Renal cortex interstitium (tissue), 11 donors: ENCODE measurements at regions not wholly inside any gene's neighbourhood (a gene's known extent, or its start where the extent isn't known, plus 50 kb on each side); places are given as distances from the start of the nearest gene placed in this dataset.
A peak's percentile ranks its signal among the peaks of the same experiment; 100 is the strongest.

Experiments used
- DNase-seq, 11 donors: peaks; one replicate each; pipeline ENCODE4 v3.0.0-alpha.2; 2013; ENCODE audit warnings: low read depth in 9 of 11, low spot score in 4 of 11; ENCODE audit errors: extremely low read depth in 1 of 11

GRCh38 chr3:127464642-127465041, 125.9 kb downstream of the TPRA1 start:
- no peak for DNase-seq

DNA sequence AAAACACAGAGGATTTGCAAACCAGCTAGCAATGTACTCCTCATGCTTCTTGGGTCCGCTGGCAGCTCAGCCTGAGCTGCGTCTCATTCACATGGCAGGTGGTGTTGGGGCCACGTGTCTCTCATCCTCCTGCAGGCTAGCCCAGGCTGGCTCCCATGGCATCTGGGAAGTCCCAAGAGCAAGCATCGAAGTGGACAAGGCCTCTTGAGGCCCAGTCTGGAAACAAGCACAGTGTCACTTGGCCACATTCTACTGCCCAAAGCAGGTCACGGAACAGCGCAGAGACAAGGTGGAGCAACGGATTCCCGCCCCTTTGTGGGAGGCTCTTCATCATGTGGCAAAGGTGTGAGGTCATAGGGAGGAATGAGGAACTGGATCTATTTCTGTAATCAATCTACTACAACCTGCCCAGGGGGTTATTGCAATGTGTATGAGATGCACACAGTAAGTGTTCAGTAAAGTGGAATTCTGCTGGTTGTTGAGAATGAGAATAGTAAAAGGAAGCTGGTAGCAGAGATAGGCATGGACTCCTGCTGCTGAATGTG, 128.3 kb downstream of the TPRA1 start:
- DNase-seq: no peak

DNA sequence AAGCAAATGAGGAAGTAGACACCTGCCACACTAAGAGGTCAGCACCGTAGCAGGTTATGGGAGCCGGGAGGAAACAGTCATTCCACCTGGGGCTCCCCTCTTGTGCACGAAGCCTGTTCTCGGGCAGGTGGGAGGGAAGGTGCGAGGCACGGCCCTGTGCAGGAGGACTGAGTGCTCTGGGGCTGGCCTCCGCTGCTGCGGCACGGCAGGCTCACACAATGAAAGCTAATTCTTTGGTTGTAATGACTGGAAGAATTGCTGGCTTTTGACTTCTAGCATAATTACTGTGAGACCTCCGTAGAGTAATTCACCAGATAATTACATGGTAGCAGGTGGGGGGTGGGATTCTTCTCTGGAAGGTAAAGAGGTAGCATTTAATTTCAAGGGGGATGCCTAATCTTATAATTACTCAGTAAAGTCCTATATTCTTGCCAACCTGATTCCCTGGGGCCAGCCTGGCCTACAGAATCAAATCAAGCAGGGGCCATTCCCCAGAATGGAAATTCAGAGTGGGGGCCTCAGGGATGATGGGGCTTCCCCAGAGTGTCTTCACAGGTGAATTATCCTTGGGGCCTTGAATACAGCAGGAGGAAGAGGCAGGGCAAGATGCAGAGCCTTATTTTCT, 129.1 kb downstream of the TPRA1 start:
- no peak for DNase-seq

GRCh38 chr3:127459891-127460290, 130.6 kb downstream of the TPRA1 start:
- DNase-seq: no peak

DNA sequence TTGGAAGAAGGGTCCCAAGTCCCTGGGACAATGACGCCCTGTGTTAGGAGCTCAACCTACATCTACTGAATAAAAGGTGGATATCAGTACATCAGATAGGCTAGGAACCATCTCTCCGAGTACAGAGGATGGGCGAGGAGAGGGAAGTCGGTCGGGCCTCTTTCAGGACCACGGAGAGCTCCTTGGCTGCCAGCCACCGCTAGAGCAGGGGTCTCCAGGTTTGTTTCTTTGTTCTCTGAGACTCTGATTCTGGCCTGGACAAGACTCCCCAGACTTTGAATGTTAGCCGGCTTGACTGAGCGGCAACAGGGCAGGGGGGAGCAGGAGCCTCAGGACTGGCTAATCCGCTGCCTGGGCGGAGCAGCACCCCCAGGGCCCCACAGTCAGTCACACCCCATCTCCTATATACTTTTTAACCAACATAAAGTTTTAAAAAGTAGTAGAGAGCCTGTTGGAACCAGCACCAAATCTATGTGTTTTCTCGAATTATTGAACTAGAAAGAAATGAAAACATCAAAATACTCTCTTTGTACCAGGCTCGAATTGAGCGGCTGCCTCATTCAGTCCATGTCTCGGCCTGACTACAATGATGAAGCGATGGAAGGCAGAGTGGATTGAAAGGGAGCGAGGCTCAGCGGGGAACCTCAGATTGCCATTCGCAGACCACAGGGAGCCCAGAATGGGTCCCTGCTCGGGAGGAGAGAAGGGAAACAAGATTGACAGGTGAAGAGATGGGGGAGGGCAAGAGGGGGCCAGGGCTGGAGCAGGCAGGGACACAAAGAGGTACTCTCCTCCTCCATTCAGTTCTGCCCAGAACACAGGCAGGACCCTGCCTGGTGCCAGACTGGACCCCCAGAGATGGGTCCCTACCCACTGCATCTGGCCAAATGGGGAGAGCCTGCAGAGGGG, 131.6 kb downstream of the TPRA1 start:
- DNase-seq: peak; percentile 60 to 83 (median 70)

DNA sequence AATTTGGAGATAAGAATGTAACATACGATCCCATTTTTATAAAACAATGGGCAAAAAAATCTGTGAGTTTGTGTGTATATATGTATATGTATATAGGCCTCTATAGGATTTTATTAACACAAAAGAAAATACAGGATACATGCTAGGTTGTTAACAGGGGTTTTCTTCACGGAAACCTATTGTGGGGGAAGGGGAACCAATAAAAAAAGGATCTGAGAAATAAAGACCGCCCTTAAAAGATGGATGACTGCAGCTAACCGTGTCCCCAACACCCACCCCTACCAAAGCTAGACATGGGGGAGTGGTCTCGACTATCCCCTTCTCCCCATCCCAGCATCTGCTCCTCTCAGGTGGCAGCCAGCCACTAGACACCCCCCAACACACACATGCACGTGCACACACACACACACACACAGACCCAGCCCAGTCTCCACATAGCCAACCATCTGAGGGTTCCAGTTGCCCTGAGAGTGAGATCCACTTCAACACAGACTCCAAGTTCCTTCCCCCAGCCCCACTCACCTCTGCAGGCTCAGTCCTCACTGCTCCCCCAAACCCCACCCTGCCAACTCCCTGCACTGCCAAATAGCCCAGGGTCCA, 132.9 kb downstream of the TPRA1 start:
- no peak for DNase-seq

DNA sequence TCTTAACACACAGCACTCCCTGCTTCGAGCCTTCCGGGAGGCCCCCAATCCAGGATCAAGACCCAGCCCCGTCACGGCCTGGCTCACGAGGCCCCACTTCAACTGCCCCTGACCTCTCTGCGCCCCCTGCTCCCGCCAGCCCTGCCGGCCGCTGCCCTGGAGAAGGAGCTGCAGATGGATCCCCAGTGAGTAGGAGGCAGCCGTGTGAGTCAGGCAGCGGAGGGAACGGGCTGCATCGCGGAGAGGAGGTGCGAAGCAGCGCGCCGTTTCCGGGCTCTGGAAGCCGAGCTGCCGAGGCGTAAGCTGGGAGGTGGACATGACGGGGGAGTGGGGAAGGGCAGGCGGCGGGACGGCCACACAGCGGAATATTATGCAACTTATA, 133.4 kb downstream of the TPRA1 start:
- peak in 1 of 11 donors; percentile 4 for DNase-seq

- no peak for DNase-seq
These were observed 134.0 kb downstream of the TPRA1 start for GRCh38 chr3:127456471-127457093.

- peak; percentile 29 to 73 (median 52) for DNase-seq
These were observed 134.7 kb downstream of the TPRA1 start for GRCh38 chr3:127455541-127456450.

DNA sequence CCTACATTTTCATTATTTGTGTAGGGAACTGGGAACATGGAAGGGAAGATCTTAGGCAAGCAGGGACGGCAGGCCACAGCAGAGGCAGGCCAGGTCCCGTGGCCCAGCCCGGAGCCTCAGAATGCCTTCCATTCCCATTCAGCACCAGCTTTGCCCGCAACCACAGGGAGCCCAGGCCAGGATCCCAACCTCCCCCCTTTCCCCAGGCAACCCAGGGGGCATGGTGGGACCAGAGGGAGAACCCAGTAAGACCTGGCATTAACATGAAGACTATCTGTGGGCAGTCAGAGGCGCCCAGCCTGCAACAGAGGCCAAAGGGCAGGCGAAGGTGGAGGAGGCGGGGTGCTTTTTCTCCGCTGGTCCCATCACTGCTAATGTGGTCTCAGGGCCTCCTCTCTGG, 135.6 kb downstream of the TPRA1 start:
- no peak for DNase-seq

DNA sequence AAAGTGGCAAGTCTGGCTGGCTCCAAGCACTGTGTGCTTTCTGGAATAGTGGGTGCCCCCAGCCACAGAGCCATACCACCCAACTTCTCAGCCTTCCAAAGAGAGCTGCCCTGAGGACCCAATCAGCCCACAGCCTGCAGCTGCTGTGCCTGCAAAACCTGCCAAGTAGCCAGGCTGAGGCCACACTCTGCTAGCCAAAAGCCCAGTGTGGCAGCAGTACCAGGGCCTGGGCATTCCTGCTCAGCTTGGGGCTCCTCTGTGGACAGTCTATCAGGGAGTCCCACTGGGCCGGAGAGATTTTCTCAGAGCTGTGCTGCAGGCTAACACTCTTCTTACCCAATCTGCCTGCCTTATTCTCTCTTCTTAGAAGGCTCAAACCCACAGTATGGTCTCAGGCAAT, 136.5 kb downstream of the TPRA1 start:
- no peak for DNase-seq

- no peak for DNase-seq
These were observed 138.2 kb downstream of the TPRA1 start for GRCh38 chr3:127452321-127452821.

DNA sequence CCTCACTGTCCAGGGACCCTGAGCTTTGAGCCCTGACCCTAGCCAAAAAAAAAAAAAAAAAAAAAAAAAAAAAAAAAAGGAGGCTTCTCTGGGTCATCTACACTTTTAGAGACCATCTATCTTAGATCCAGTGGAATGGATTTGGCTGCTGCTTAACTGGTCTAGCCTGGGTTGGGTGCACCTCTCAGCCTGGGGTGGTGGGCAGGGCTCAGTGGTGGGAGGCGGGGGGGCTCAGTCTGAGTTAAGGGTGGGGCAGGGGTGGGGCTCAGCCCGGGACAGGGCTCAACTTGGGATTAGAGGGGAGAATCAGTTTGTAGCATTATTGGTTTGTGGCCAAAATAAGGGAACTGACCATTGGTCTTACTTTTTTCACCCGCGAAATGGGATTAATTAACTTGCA, 139.2 kb downstream of the TPRA1 start:
- DNase-seq: no peak

GRCh38 chr3:127450331-127450730, 140.2 kb downstream of the TPRA1 start:
- no peak for DNase-seq

GRCh38 chr3:127449486-127450212, 140.9 kb downstream of the TPRA1 start:
- DNase-seq: no peak

DNA sequence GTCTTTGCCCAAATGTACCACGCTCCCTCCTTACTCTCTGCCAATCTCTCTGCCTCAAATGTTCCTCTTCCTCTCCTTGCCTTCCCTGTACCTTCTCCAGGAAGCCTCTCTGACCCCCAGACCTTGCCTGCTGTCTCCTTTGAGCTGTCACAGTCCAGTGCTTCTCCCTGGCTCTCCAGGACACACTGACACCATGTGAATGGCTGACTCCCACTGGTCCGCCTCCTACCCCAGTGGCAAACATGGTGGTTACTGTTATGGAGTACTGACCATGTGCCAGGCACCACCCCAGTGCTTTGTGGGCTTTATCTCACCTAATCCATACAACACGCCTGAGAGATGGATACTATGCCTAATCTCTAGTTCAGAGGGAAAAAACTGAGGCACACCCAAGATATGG, 141.9 kb downstream of the TPRA1 start:
- DNase-seq: no peak

DNA sequence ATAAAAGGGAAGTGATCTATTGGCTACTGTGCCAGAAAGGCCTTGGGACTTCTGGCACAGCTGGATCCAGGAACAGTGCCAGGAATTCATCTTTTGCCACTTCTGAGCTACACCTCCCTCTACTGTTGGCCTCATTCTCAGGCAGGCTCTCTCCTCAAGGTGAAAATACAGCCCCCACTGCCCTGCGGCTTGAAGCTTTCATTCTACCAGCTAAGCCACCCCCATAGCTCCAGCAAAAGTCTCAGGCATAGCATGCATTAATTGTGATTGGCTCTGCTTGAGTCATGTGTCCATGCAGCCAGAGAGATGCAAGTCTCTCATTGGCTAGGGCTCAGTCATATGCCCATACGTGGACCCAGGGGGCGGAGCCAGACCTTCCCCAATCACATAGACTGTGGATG, 142.4 kb downstream of the TPRA1 start:
- no peak for DNase-seq

DNA sequence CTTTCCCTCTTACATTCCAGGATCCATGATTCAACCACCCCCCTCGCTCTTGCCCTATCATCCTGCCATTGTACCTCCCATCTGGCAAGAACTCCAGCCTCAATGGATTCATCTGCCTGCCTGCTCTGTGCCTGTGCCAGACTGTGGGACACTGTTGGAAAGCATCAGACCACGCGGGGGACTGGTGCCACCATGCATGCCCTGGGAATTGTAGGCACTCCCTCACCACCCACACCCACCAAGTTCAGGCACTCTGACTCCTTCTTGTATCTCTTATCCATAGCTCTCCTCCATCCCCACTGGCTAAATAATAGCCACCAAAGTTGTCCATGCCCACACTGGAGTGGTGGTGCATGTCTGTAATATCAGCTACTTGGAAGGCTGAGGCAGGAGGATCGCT, 143.8 kb downstream of the TPRA1 start:
- no peak for DNase-seq
